CD4-positive, alpha-beta T cell treated with Interleukin-17A for 4 hours (primary cell): ENCODE measurements at regions not wholly inside any gene's neighbourhood (a gene's known extent, or its start where the extent isn't known, plus 50 kb on each side); places are given as distances from the start of the nearest gene placed in this dataset.

ENCODE experiments used
- DNase-seq: peaks from one replicate; pipeline ENCODE4 v3.0.0-alpha.2; 2020; ENCODE audit warnings: mixed read lengths

DNA sequence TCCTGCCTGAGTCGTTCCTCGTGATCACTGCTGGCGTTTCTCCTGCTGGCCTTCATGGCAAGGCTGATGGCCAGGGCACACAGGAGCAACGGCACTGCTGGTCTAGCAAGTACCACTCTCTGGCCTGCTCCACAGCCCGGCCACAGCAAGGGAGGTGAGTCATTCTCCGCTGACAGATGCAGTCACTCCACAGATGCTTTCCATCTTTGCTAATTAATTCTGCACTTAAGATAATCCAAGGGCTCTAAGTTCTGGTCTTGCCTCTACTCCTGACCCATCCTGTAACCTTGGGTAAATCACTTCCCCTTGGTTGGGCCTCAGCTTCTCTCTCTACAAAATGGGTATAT, 244.4 kb downstream of the RPS24 start:
- DNase-seq = no peak

DNA sequence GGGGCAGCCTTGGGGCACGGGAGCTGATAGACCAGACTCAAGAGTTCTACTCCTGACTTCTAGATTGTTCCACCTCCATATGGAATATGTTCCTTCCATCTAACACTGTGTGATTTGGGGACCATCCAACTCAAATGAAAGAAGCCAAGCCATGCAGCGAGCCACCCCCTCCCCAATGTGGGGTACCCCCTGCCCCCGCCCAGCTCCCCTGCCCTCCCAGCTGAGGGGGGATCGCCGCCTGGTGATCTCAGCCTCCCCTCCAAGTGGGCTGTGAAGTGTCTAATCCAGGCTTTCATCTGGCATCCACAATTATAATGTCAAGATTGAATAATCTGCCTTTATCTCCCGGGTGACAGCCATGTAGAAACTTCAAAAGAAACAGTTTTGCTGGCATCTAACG, 246.1 kb downstream of the RPS24 start:
- DNase-seq = no peak

DNA sequence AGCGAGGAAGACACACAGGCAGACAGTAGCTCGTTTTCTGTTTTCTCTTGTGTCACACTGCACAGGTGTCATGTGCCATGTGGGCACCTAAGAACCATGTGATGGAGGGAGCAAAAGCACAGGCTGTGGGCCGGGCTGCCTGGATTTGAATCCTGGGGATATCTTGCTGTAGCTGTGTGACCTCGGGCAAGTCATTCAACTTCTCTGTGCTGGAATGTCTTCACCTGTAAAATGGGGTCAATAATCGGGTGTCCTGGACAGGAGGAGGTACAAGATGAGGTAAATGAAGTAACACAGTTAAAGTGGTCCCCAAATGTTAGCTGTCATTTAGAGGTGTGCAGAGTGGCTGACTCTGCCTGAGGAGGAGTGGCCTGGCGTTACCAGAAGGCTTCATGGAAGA, 246.9 kb downstream of the RPS24 start:
- no peak for DNase-seq

DNA sequence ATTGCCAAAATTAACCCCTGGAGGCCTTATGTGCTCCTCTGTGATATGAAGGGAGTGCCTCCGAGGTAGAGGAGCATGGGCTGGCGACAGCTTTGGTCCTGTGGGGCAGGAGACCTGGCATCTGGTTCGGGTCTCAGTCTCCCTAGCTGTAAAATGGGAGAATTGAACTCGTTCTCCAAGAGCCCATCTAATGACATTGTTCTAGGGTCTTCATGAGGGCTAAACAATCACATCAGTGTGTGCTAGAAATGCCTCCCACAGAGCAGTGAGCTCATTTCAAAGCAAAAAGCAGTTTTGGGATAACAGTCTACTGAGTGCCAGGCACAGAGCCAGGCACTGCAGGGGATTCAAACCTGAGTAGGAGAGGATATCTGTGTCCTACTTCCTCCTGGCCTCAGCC, 248.0 kb downstream of the RPS24 start:
- DNase-seq = no peak

DNA sequence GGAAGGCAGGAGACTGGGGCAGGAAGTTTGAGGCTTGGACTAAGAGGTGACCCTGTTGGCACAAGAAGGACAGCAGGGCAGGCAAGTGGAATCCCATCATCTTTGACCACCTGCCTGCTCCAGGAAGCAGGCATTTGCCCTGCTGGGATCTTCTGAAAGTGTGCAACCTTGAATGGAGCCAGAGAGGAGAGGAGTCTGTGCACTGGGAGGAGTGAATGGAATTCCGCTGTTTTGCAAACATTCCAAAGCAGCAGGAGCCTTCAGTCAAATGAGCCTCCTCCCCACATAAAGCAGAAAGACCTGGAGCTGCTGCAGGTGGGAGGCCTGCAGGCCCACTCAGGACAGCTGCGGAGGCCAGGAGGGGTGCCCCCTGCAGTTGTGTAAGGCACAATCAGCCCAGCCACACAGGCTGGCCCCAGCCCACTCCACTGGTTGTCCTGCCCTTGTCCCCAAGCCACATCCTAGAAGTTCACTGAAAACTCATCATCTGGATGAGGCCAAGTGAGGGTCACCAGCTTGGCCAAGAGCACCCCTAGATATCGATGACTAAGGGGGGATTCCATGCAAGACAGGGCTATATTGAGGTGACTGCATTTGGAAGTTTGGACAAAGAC, 249.5 kb downstream of the RPS24 start:
- no peak for DNase-seq

DNA sequence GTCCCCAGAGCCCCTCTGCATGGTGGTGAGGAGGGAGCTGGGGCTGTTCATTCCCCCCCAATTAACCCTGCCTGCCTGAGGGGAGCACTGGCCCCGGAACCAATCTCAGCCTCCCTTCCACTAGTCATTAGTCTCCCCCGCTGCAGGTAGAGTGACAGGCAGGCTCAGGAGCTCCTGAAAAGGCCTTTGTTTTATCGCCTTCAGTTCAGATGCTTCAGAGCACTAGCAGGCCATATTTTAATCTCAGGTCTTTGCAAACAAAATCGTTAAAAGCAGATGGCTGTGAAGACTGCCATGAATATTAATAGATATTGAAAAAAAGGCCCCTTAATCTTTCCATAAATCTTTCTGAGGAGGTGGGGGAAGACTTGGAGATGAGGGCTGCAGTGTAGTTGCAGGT, 250.7 kb downstream of the RPS24 start:
- no peak for DNase-seq

DNA sequence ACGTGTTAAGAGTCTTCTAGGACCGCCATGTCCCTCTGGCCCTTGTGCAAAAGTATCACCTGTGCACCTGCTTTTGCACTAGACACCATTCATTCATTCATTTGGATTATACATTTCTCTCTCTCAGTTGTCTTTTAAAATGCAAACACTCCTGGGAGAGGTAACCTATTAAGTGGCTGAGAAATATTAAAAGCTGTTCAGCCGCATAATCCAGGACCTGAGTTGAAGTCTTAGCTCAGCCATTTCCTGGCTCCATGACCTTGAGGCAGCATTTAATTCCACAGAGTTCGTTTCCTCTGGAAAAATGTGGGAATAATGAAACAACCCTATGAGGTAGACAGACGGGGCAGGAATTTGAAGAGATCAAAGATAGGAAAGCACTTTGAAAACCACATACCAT, 251.6 kb downstream of the RPS24 start:
- no peak for DNase-seq

DNA sequence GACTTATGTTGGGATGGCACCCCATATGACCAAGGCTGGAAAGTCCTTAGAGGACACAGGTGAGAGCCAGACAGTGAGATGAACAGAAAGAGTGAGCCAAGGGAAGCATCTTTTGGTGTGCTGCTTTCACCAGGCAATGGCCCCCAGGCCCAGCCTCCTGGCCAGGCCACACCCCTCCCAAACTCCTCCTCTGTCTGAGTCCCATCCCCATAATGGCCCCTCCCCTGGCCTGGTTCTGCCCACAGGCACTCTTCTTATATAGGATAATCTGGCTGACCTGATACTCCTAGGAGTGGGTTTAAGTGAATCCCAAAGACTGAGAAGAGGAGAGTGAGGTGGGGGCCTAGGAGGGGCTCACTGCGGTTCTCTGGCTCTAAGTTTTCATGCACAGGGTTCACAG, 252.5 kb downstream of the RPS24 start:
- no peak for DNase-seq

DNA sequence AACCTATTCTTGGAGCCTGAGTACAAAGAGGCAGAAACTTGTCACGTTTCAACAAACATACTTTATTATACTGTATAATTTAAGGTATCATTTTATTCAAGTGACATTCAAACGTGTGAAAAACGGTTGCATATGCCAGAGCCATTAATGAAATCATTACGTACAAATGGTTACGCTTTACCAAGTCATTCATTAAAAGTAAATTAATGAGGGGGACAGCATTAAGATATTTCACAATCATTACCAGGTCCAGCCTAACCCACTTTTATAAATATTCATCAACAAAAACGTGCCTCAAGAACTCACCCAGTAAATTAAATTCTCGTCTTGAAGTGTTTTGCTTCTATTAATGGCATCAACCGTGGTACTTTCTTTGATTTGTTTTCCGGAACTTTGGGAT, 253.0 kb downstream of the RPS24 start:
- no peak for DNase-seq

DNA sequence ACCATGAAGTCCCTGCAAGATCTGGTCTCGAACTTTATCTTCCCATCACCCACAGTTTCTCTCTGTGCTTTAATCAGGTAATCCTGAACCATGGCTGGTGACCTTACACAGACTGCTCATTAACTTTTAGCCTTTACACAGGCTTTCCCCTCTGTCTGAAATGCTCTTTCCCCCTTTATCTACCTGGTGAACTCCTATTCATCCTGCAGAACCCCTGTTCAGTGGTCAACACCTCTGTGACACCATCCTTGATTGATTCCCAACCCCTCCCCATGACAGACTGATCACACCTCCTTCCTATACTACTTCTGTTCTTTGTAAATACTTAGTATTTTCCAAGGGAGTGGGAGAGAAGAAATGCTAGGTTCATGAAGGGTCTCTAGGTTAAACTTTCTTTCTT, 254.0 kb downstream of the RPS24 start:
- no peak for DNase-seq

DNA sequence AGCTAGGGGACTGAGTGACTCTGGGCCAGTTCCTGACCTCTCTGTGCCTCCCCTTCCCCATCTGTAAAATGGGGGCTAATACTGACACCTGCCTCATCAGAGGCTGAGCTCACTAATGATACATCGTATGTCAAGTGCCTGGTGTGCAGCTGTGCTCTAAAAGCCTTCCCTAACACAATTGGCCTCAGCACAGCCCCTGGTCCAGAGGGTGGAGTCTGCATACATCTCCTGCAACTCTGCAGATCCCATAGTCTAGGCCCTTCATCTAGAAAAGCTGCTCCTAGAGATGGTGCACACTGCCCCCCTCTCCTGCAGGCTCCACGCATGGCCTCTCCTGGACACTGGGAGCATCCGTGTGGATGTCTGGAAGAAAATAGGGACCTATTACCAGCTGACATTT, 255.0 kb downstream of the RPS24 start:
- no peak for DNase-seq

DNA sequence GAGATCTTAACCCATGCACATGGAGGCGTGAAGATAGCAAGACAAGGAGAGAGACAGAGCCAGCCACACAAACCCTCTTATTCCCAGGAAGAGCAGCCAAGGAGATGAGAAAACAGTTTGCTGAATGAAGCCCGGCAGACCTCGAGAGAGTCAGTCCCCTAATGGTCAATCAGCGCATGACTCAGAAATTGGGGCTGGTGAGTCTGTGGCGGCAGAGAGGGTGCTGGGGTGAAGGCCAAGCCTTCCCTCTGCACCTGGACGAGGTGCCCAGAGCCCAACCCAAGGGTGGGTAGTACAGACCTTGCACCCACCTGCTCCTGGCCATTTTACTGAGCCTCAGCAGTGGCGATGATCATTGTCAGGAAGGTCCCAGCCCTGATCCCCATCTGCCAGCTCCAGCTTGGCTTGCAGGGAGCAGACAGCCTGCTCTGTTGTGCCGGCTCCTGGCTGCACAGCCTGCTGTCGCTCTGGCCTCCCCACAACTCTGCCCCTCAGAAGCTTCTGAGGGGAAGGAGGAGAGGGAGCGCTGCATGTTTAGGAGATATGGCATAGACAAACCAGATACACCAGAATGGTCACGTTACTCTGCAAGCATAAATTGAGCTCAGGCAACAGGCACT, 256.6 kb downstream of the RPS24 start:
- no peak for DNase-seq

DNA sequence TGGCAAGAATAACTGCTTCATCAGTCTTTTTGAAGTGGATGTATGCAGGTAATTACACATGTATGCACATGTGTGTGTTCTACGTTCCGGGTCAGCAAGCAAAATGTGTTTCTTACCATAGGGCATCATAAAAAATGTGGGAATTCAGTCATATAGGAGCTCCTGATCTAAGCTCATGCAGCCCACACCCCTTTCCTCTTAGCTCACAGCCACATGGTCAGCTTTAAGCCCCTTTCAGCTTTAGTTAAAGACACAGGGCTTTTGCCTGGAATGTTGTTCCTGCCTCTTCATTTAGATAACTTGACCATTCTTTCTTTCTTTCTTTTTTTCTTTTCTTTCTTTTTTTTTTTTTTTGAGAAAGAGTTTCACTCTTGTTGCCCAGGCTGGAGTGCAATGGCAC, 258.1 kb downstream of the RPS24 start:
- DNase-seq = no peak

DNA sequence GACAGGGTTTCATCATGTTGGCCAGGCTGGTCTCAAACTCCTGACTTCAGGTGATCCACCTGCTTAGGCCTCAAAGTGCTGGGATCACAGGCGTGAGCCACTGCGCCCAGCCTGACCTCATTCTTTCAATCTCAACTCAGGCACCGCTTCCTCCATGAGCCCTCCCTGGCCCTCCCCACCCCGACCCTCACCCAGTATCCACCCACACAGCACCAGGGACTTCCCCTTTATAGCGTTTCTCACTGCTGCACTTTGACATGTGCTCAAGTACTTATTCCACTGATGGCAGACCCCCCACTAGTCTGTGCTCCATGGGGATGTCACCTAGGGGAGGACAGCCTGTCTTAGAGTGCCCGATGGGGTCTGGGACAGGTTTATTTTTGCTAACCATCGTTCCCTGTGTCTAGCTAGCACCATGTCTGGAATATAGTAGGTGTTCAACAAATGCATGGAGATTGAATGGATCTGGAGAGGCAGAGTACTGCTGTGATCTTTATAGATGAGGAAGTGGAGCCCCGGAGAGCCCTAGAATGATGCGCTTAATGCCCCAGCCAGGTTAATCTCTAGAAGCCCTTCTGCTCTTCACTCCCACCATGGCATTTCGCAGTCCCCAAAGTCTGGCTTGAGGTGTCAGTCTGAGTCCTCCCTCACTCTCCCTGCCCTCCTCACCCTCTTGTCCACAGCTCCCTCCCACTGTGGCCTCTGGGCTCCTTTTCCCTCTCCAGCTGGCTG, 258.8 kb downstream of the RPS24 start:
- DNase-seq = no peak

DNA sequence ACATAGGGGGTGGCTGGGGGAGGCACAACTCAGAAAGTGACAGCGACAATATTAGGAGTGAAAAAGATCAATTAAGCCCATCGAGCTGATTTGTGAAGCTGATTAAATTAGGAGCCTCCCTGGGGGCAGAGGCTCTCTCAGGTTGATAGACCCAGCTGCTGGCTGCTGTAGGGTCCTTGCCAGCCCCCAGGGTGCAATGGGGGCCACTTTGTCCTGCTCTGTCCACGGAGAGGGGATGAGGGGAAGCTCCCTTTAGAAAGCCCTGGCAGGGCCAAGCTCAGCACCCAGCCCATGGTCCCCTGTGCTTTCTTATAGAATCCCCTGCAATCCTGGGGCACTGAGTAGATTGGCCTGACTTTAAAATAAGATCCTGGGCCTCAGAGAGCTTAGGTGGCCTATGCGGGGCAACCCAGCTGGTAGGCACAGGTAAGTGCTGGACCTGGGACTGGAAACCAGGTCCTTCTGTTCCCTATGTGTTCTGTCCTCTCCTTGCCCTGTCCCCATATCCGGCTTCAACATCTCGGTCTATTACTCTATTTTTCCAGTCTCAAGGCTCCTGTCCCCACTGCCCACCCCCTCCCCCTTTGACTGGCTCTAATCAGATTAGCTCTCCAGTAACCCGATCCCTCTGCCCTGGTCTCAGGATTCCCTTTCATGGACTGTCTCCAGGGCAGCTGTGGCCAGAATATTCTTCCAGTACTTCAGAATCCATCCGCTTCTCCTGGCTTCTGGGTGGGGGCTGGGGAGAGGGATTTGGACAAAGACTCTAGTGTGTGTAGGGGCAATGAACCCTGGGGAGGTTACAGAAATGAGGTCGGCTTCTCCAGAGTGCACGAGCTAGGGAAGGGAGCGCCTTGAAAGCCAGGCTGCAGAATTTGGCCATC, 259.6 kb downstream of the RPS24 start:
- no peak for DNase-seq

DNA sequence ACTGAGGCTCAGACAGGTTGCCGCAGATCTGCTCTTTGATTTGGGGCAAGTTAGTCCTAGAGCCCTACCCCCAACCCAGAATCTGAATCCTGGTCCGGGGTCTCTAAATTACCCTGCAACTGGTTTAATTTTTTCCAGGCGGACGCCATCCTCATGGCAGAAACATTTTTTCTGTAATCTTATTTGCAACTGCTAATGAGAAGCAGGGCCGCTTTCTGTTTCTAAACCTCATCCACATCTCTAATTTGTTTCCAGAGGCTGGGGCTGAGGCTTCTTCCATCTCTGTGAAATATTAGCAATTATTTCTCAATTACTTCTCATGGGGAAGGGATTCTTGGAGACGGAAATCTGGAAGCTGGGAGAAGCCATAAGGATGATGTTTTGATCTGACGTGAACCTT, 261.6 kb downstream of the RPS24 start:
- no peak for DNase-seq

DNA sequence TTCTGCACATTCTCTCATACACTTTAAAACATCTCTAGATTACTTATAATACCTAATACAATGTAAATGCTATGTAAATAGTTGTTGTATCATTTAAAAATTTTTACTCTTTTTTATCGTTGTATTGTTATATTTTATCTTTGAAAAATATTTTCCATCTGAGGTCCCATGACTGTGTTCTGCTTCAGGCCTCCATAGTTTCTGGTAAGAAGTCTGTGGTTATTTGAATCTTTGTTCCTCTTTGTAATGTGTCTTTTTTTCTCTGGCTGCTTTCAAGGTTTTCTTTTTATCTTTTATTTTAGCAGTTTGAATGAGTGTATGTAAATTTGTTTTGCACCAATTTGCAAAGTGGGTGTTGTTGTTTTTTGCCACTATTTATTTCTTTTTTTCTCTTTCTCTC, 263.1 kb downstream of the RPS24 start:
- DNase-seq = no peak

DNA sequence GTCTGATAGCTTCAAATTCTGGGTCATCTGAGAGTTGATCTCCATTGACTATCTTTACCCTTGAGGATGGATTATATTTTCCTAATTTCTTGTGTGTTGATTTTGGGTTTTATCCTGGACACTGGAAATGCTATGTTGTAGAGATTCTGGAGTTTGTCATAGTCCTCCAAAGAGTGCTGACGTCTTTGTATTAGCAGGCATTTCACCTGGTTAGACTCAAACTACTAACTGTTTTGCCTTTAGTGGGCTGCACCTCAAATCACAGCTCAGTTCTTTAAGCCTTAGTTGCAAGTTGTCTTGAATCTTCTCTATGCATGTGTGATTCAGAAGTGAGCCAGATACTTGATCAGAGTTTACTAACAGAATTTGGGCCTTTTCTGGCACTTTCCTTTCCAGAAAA, 264.3 kb downstream of the RPS24 start:
- no peak for DNase-seq

DNA sequence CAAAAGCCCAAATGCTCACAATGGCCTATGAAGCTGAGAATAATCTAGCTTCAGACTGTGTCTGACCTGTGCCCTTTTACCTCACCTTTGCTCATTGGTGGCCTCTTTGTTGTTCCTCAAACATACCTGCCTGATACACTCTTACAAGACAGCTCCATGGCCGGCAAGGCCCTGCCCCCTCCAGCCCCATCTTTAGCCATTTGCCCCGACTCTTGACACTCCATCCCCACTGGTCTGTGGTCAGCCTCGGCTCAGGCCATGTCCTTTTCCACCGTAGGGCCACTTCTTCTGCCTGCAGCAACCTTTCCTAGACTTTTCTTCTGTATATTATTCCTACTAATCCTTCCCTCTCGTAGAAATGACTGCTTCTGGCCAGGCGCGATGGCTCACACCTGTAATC, 265.2 kb downstream of the RPS24 start:
- no peak for DNase-seq

DNA sequence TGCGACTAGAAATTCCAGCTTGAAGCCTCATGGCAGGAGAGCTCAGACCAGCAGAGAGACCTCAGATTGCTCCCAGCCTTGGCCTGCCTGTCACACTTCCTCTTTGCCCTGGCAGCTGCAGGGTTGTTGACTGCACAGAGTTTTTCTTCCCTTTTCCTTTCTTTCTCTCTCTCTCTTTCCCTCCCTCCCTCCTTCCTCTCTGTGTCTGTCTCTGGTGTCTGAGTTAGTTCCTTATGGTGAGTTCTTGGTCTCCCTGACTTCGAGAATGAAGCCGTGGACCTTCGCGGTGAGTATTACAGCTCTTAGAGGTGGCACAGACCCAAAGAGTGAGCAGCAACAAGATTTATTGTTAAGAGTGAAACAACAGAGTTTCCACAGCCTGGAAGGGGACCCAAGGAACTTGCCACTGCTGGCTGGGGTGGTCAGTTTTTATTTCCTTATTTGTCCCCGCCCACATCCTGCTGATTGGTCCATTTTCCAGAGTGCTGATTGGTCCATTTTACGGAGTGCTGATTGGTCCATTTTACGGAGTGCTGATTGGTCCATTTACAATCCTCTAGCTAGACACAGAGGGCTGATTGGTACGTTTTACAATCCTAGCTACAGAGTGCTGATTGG, 266.3 kb downstream of the RPS24 start:
- no peak for DNase-seq

DNA sequence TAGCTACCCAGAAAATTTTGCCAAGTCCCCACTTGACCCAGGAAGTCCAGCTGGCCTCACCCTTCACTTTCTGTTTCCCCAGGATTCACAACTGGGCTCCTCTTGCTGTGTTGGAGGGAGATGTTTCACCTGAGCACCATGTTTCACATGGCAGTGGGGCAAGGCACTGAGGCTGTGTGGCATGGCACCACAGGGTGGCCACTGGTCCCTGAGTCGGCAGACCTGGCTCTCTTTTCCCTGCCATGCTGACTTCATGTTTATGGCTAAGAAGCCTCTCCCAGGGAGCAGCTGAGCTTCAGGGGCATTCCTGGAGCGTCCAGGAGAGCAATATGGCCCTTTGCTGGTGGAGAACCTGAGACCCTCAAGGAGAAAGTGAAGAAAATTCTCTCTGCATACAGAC, 266.9 kb downstream of the RPS24 start:
- DNase-seq = no peak

DNA sequence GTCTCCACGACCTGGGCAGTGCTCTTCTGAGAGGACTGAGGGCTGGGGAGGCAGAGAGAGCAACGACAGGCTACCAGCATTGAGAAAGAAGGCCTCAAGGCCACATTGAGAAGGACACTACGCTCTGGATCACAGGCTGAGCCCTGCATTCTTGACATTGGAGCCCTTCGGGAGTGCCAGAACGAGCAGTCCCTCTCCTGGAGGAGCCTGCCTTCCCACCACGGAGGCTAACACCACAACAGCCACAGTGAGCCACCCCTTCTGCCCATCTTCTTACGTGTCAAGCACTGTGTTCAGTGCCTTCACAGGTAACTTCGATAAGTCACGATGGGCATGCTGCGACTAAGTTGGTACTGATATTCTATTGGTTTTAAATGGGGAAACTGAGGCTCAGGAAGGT, 267.8 kb downstream of the RPS24 start:
- DNase-seq = no peak
